ENCODE measurements at regions not wholly inside any gene's neighbourhood (a gene's known extent, or its start where the extent isn't known, plus 50 kb on each side); places are given as distances from the start of the nearest gene placed in this dataset.
"Not testable (repeated sequence)": the region's sequence is repeated elsewhere in the genome, so short reads cannot be mapped to it uniquely, and the experiment has no call there.

DNA sequence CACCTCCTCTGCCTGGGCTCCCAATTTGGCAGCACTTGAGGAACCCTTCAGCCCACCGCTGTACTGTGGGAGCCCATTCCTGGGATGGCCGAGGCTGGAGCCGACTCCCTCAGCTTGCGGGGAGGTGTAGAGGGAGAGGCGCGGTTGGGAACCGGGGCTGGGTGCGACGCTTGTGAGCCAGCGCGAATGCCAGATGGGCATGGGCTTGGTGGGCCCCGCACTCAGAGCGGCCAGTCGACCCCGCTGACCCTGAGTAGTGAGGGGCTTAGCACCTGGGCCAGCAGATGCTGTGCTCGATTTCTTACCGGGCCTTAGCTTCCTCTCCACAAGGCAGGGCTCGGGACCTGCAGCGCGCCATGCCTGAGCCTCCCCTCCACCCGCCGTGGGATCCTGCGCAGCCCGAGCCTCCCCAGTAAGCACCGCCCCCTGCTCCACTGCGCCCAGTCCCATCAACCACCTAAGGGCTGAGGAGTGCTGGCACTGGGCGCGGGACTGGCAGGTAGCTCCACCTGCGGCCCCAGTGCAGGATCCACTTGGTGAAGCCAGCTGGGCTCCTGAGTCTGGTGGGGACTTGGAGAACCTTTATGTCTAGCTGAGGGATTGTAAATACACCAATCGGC is 58.3 kb upstream of the DEFB108B start:
- intact Hi-C loops (cut with micrococcal nuclease; ENCODE audit: unreplicated experiment) = no loop called here
- POLR2A ChIA-PET = no interaction called here
- Histone ChIP-seq H3K36me3 (ENCODE audit: insufficient read depth, low read length) (no peaks in the 10 kb centered on the region), H2AFZ (ENCODE audit: low read length) (no peak overlapping the region), H3K4me2 (ENCODE audit: low read length) (no peak overlapping the region), H3K9me2 (ENCODE audit: insufficient read depth, low read length) (no peaks in the 10 kb centered on the region), H3K9me3 (ENCODE audit: low read length) (no peaks in the 10 kb centered on the region), H3K4me1 (ENCODE audit: insufficient read depth, low read length, poor library complexity, severe bottlenecking) (no peaks in the 10 kb centered on the region), H4K20me1 (ENCODE audit: insufficient read depth, low read length) (no peaks in the 10 kb centered on the region), H3K79me2 (ENCODE audit: insufficient read depth, low read depth, low read length) (no peaks in the 10 kb centered on the region), H3K27ac (ENCODE audit: low read depth, low read length, poor library complexity, severe bottlenecking) (no peak overlapping the region), H3K4me3 (ENCODE audit: low read depth, low read length, poor library complexity, severe bottlenecking) (no peak overlapping the region)
- no peak for TF ChIP-seq EZH2phosphoT487 (IDR thresholded peaks at IDR 0.05; ENCODE audit: borderline replicate concordance, low read depth, low read length)
- TF ChIP-seq, protein P1, sequence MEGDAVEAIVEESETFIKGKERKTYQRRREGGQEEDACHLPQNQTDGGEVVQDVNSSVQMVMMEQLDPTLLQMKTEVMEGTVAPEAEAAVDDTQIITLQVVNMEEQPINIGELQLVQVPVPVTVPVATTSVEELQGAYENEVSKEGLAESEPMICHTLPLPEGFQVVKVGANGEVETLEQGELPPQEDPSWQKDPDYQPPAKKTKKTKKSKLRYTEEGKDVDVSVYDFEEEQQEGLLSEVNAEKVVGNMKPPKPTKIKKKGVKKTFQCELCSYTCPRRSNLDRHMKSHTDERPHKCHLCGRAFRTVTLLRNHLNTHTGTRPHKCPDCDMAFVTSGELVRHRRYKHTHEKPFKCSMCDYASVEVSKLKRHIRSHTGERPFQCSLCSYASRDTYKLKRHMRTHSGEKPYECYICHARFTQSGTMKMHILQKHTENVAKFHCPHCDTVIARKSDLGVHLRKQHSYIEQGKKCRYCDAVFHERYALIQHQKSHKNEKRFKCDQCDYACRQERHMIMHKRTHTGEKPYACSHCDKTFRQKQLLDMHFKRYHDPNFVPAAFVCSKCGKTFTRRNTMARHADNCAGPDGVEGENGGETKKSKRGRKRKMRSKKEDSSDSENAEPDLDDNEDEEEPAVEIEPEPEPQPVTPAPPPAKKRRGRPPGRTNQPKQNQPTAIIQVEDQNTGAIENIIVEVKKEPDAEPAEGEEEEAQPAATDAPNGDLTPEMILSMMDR (conservative IDR thresholded peaks at IDR 0.05; ENCODE audit: low read length) = no peak
- no TSS peak for BruUV-seq (replicated peaks)
- CTCF ChIA-PET (ENCODE audit: unreplicated experiment) = no interaction called here
- no peak for DNase-seq (ENCODE audit: low spot score)

DNA sequence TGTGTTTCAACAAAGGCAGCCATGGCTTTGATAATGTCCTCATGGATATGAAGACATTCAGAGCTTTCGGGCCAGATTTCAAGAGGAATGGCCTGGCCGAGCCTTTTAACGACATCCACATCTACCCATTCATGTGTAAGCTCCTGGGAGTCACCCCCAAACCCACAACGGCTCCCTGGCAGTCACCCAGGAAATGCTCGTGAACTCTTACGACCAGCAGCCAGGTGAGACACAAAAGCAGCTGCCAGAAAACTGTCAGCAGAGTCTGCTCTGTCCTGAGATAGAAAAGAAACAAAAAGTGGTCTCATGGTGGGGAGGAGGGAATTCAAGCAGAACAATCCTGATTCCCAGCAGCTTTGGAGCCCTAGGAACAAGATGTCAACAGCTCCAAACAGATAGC is 52.9 kb upstream of the DEFB108B start:
- H3K79me2 ChIP-seq (ENCODE audit: insufficient read depth, low read depth, low read length); intact Hi-C loops (cut with micrococcal nuclease; ENCODE audit: unreplicated experiment); H4K20me1 ChIP-seq (ENCODE audit: insufficient read depth, low read length); H3K4me1 ChIP-seq (ENCODE audit: insufficient read depth, low read length, poor library complexity, severe bottlenecking); H3K4me3 ChIP-seq (ENCODE audit: low read depth, low read length, poor library complexity, severe bottlenecking); H3K36me3 ChIP-seq (ENCODE audit: insufficient read depth, low read length); BruUV-seq (replicated peaks); H3K4me2 ChIP-seq (ENCODE audit: low read length); H3K9me2 ChIP-seq (ENCODE audit: insufficient read depth, low read length); CTCF ChIA-PET (ENCODE audit: unreplicated experiment); POLR2A ChIA-PET; H3K9me3 ChIP-seq (ENCODE audit: low read length); H3K27ac ChIP-seq (ENCODE audit: low read depth, low read length, poor library complexity, severe bottlenecking); H2AFZ ChIP-seq (ENCODE audit: low read length); DNase-seq (ENCODE audit: low spot score): not testable (repeated sequence)

DNA sequence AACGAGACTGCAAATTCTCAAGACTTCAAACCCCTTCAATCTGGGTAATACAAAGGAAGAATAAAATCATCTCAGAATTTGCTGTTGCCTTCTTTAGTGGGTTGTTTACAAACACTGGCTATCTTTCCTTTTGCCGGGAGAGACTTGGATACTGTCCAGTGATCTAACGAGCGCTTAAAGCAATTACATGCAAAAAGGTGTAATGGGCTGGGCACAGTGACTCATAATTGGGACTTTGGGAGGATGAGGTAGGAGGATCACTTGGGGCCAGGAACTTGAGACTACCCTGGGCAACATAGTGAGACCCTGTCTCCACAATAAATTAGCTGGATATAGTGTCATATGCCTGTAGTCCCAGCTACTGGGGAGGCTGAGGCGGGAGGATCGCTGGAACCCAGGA is 52.2 kb upstream of the DEFB108B start:
- BruUV-seq (replicated peaks); DNase-seq (ENCODE audit: low spot score); H3K9me2 ChIP-seq (ENCODE audit: insufficient read depth, low read length); POLR2A ChIA-PET; H3K4me3 ChIP-seq (ENCODE audit: low read depth, low read length, poor library complexity, severe bottlenecking); H3K4me1 ChIP-seq (ENCODE audit: insufficient read depth, low read length, poor library complexity, severe bottlenecking); H3K27ac ChIP-seq (ENCODE audit: low read depth, low read length, poor library complexity, severe bottlenecking); H3K79me2 ChIP-seq (ENCODE audit: insufficient read depth, low read depth, low read length); intact Hi-C loops (cut with micrococcal nuclease; ENCODE audit: unreplicated experiment); H3K36me3 ChIP-seq (ENCODE audit: insufficient read depth, low read length); CTCF ChIA-PET (ENCODE audit: unreplicated experiment); H4K20me1 ChIP-seq (ENCODE audit: insufficient read depth, low read length); H3K9me3 ChIP-seq (ENCODE audit: low read length); H2AFZ ChIP-seq (ENCODE audit: low read length); H3K4me2 ChIP-seq (ENCODE audit: low read length): not testable (repeated sequence)

DNA sequence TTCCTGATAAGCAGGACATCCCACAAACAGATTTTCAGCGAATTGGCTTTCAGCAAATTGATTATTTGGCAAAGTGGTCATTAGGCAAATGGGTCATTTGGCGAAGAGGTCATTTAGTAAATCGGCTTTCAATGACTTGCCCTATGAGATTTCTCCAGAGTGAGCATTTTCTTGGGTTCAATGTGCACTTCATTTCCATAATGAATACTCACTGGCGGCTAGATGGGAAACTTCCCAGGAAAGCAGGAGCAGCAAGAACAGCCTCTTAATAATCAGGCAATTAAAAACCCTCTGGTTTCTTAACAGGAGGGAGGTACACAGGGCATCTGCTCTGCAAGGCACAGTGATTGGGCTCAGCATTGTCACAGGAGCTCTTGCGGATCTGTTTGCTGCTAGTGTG is 51.5 kb upstream of the DEFB108B start:
- CTCF ChIA-PET (ENCODE audit: unreplicated experiment); H3K27ac ChIP-seq (ENCODE audit: low read depth, low read length, poor library complexity, severe bottlenecking); H3K4me1 ChIP-seq (ENCODE audit: insufficient read depth, low read length, poor library complexity, severe bottlenecking); H3K4me2 ChIP-seq (ENCODE audit: low read length); H3K4me3 ChIP-seq (ENCODE audit: low read depth, low read length, poor library complexity, severe bottlenecking); BruUV-seq (replicated peaks); POLR2A ChIA-PET; H4K20me1 ChIP-seq (ENCODE audit: insufficient read depth, low read length); H3K36me3 ChIP-seq (ENCODE audit: insufficient read depth, low read length); H2AFZ ChIP-seq (ENCODE audit: low read length); H3K79me2 ChIP-seq (ENCODE audit: insufficient read depth, low read depth, low read length); DNase-seq (ENCODE audit: low spot score); intact Hi-C loops (cut with micrococcal nuclease; ENCODE audit: unreplicated experiment); H3K9me2 ChIP-seq (ENCODE audit: insufficient read depth, low read length); H3K9me3 ChIP-seq (ENCODE audit: low read length): not testable (repeated sequence)

DNA sequence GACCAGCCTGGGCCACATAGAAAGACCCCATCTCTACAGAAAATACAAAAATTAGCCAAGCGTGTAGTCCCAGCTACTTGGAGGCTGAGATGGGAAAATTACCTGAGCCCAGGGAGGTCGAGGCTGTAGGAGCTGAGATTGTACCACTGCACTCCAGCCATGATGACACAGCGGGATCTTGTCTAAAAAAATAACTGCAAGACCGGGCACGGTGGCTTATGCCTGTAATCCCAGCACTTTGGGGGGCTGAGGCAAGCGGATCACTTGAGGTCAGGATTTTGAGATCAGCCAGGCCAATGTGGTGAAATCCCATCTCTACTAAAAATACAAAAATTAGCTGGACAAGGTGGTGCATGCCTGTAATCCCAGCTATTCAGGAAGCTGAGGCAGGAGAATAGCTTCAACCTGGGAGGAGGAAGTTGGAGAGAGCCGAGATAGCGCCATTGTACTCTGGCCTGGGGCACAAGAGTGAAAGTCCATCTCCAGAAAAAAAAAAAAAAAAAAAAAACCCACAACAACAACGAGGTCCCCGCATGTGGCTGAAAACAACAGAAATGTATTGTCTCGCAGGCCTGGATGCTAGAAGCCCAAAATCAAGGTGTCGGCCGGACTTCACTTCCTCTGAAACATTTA is 50.7 kb upstream of the DEFB108B start:
- CTCF ChIA-PET (ENCODE audit: unreplicated experiment); BruUV-seq (replicated peaks); H3K27ac ChIP-seq (ENCODE audit: low read depth, low read length, poor library complexity, severe bottlenecking); H3K79me2 ChIP-seq (ENCODE audit: insufficient read depth, low read depth, low read length); intact Hi-C loops (cut with micrococcal nuclease; ENCODE audit: unreplicated experiment); H3K4me1 ChIP-seq (ENCODE audit: insufficient read depth, low read length, poor library complexity, severe bottlenecking); H3K9me2 ChIP-seq (ENCODE audit: insufficient read depth, low read length); H4K20me1 ChIP-seq (ENCODE audit: insufficient read depth, low read length); H3K4me2 ChIP-seq (ENCODE audit: low read length); H3K9me3 ChIP-seq (ENCODE audit: low read length); DNase-seq (ENCODE audit: low spot score); H3K36me3 ChIP-seq (ENCODE audit: insufficient read depth, low read length); H3K4me3 ChIP-seq (ENCODE audit: low read depth, low read length, poor library complexity, severe bottlenecking); H2AFZ ChIP-seq (ENCODE audit: low read length): not testable (repeated sequence)
- POLR2A ChIA-PET = interaction anchor here (0.7 kb wide), 1 partner anchor 182 kb away, joined by 8 read pairs; no protein-coding TSS in a partner anchor

DNA sequence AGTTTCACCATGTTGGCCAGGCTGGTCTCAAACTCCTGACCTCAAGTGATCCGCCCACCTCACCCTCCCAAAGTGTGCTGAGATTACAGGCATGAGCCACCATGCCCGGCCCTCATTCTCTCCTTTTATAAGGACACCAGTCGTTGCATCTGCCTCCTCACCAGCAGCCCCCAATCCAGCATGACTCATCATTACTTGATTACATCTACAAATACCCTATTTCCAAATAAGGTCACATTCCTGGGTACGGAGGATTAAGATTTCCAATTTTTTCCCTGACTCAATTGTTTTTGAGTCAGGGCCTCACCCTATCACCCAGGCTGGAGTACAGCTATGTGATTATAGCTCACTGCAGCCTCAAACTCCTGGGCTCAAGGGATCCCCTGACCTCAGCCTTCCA is 49.8 kb upstream of the DEFB108B start:
- H3K4me2 ChIP-seq (ENCODE audit: low read length); BruUV-seq (replicated peaks); H3K36me3 ChIP-seq (ENCODE audit: insufficient read depth, low read length); intact Hi-C loops (cut with micrococcal nuclease; ENCODE audit: unreplicated experiment); H3K4me1 ChIP-seq (ENCODE audit: insufficient read depth, low read length, poor library complexity, severe bottlenecking); CTCF ChIA-PET (ENCODE audit: unreplicated experiment); H3K9me2 ChIP-seq (ENCODE audit: insufficient read depth, low read length); H2AFZ ChIP-seq (ENCODE audit: low read length); H4K20me1 ChIP-seq (ENCODE audit: insufficient read depth, low read length); H3K79me2 ChIP-seq (ENCODE audit: insufficient read depth, low read depth, low read length); POLR2A ChIA-PET; H3K9me3 ChIP-seq (ENCODE audit: low read length); H3K27ac ChIP-seq (ENCODE audit: low read depth, low read length, poor library complexity, severe bottlenecking); H3K4me3 ChIP-seq (ENCODE audit: low read depth, low read length, poor library complexity, severe bottlenecking); DNase-seq (ENCODE audit: low spot score): not testable (repeated sequence)

Measured in OCI-LY7 (cell line).